ENCODE measurements at regions not wholly inside any gene's neighbourhood (a gene's known extent, or its start where the extent isn't known, plus 50 kb on each side); places are given as distances from the start of the nearest gene placed in this dataset.

DNA sequence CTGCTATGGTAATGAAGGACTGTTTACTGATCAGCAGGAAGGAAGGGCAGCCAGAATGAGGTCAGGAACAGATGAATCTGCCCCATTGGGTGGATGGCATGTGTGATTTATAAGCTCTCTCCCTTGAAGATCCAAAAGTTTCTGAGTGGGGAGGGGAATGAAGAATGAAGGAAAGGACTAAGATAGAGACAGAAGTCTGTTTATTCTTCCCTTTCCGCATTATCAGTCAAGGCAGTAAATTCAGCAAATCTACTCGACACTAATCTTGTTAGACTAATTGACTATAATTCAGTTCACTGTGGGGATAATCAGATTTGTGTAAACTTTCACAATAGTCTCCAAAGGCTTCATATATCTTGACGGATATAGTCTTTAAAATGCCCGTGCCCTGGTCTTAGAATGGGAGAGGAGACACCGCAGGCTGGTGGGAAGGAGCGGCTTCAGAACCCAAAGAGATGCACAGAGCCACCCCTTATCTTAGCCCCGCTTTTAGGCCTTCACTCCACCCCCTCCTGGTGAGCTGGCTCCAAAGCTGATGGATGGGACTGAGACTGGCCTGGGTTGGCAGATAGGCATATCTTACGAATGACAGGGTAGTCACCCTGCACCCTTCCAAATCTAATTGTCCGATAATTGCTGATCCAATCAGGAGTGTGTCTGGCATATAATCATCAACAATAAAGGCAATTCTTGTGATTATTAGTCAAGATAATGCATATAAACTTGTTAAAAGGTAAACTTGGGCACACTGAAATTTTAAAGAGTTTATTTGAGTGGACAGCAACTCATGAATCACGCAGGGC is 76.0 kb upstream of the PPM1J start:
- TF ChIP-seq, protein P1, sequence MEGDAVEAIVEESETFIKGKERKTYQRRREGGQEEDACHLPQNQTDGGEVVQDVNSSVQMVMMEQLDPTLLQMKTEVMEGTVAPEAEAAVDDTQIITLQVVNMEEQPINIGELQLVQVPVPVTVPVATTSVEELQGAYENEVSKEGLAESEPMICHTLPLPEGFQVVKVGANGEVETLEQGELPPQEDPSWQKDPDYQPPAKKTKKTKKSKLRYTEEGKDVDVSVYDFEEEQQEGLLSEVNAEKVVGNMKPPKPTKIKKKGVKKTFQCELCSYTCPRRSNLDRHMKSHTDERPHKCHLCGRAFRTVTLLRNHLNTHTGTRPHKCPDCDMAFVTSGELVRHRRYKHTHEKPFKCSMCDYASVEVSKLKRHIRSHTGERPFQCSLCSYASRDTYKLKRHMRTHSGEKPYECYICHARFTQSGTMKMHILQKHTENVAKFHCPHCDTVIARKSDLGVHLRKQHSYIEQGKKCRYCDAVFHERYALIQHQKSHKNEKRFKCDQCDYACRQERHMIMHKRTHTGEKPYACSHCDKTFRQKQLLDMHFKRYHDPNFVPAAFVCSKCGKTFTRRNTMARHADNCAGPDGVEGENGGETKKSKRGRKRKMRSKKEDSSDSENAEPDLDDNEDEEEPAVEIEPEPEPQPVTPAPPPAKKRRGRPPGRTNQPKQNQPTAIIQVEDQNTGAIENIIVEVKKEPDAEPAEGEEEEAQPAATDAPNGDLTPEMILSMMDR (IDR thresholded peaks at IDR 0.05; ENCODE audit: low read depth, low read length): no peak
- no peak for TF ChIP-seq EZH2phosphoT487 (IDR thresholded peaks at IDR 0.05; ENCODE audit: low read depth)

Measured in OCI-LY3 (cell line).